Ammon's horn (tissue), 1 donor: ENCODE measurements at regions not wholly inside any gene's neighbourhood (a gene's known extent, or its start where the extent isn't known, plus 50 kb on each side); places are given as distances from the start of the nearest gene placed in this dataset.

Source experiments
- DNase-seq: peaks from one replicate; pipeline ENCODE4 v3.0.0-alpha.2; 2016; ENCODE audit warnings: low spot score

- DNase-seq: peak; percentile 64
These were observed 156.2 kb downstream of the MELK start for GRCh38 chr9:36728651-36729520.

- no peak for DNase-seq
These were observed 157.2 kb downstream of the MELK start for GRCh38 chr9:36729906-36730305.

- DNase-seq: no peak
These were observed 157.7 kb downstream of the MELK start for GRCh38 chr9:36730414-36730813.

- DNase-seq: no peak
These were observed 158.6 kb downstream of the MELK start for GRCh38 chr9:36731068-36731956.

GRCh38 chr9:36734737-36735136 is 162.0 kb downstream of the MELK start:
- no peak for DNase-seq

- no peak for DNase-seq
These were observed 164.0 kb downstream of the MELK start for GRCh38 chr9:36736648-36737047.

- no peak for DNase-seq
These were observed 165.8 kb downstream of the MELK start for GRCh38 chr9:36738318-36738976.

GRCh38 chr9:36739373-36740116 is 166.8 kb downstream of the MELK start:
- DNase-seq: no peak

GRCh38 chr9:36742264-36742663 is 169.6 kb downstream of the MELK start:
- DNase-seq: no peak

GRCh38 chr9:36744678-36745077 is 172.0 kb downstream of the MELK start:
- no peak for DNase-seq

GRCh38 chr9:36745977-36746376 is 173.3 kb downstream of the MELK start:
- no peak for DNase-seq

- no peak for DNase-seq
These were observed 173.7 kb downstream of the MELK start for GRCh38 chr9:36746415-36746814.

GRCh38 chr9:36748322-36748899 is 175.7 kb downstream of the MELK start:
- no peak for DNase-seq

GRCh38 chr9:36749461-36749860 is 176.8 kb downstream of the MELK start:
- DNase-seq: no peak

GRCh38 chr9:36750630-36751029 is 177.9 kb downstream of the MELK start:
- no peak for DNase-seq

GRCh38 chr9:36755019-36755418 is 182.3 kb downstream of the MELK start:
- DNase-seq: no peak

GRCh38 chr9:36759141-36759540 is 186.4 kb downstream of the MELK start:
- no peak for DNase-seq

- DNase-seq: no peak
These were observed 187.3 kb downstream of the MELK start for GRCh38 chr9:36759976-36760375.

- no peak for DNase-seq
These were observed 188.1 kb downstream of the MELK start for GRCh38 chr9:36760667-36761420.

- no peak for DNase-seq
These were observed 190.3 kb downstream of the MELK start for GRCh38 chr9:36762958-36763357.

- no peak for DNase-seq
These were observed 191.1 kb downstream of the MELK start for GRCh38 chr9:36763778-36764177.
